Fibroblast of peridontal ligament (primary cell): ENCODE measurements at regions not wholly inside any gene's neighbourhood (a gene's known extent, or its start where the extent isn't known, plus 50 kb on each side); places are given as distances from the start of the nearest gene placed in this dataset.
"Not testable (repeated sequence)": the region's sequence is repeated elsewhere in the genome, so short reads cannot be mapped to it uniquely, and the experiment has no call there.

Experiments
- DNase-seq: peaks from one replicate; pipeline ENCODE4 v3.0.0-alpha.2; 2010; ENCODE audit errors: extremely low read depth

DNA sequence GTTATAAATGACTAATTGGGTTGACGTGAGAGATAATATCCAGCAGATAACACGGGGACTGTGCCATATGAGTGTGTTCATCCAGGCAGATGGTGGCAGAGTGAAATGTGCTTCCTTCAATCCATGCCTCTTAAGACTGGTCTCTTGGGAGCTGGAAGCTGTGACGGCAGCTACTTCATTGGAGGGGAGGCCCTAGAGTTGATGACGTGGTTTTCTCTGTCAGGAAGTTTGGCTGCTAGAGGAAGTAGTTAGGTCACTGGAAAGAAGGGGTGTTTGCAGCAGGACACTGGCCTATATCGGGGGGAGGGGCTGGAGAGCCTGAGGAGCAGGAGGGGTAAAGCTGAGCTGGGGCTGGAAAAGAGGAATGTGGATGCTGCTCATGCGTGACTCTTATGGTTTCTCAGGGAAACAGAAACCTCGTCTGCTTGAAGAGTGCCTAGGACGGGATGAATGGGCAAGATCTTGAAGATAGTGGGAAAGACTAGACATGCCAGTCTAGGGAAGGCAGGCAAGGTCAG, 3051.6 kb downstream of the RPIA start:
- DNase-seq, result not testable (repeated sequence)

DNA sequence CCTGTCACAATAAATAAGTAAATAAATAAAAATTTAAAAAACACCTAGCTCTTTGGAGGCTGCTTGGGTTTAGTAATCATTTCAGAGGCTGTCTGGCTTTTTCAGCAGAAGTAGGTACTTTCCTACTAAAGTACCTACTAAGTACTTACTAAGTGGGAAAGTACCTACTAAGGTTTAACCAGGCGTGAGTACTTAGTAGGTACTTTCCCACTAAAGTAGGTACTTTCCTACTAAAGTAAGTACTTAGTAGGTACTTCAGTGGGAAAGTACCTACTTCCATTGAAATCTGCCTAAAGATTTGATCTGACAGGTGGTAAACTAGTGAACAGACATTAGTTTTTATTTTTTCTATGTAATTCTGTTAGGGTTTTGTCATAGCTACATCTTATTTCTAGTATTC, 3052.4 kb downstream of the RPIA start:
- not testable (repeated sequence) for DNase-seq

DNA sequence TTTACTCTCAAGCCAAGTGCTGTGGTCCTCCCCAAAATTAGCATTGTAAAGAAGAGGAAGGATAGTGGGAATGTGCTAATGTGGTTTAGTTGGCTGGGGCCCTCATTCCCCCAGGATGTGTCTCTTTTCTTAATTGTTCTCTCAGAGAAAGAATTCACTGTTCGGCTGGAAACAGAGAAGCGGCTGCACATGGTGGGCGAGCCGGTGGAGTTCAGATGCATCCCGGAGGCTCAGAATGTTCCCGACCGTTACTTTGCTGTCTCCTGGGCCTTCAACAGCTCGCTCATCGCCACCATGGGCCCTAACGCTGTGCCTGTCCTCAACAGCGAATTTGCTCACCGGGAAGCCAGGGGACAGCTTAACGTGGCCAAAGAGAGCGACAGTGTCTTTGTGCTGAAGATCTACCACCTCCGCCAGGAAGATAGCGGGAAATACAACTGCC, 3053.2 kb downstream of the RPIA start:
- not testable (repeated sequence) for DNase-seq

DNA sequence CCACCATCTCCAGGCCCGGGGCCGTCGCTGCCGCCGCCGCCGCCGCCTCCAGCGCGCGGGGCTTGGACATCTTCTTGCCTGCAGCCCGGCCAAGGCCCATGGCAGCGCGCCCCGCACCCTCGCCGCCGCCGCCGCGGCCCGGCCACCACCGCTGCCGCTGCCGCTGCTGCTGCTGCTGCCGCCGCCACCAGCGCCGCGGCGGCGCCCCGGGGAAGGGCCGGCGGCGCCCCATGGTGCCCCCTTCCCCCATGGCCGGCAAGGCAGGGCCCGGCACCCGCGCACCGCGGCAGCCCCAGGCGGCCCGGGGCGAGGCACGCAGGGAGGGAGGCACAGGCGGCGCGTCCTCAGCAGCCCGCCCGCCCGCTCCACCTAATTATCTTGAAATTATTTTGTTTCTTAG, 3057.4 kb downstream of the RPIA start:
- no peak for DNase-seq

DNA sequence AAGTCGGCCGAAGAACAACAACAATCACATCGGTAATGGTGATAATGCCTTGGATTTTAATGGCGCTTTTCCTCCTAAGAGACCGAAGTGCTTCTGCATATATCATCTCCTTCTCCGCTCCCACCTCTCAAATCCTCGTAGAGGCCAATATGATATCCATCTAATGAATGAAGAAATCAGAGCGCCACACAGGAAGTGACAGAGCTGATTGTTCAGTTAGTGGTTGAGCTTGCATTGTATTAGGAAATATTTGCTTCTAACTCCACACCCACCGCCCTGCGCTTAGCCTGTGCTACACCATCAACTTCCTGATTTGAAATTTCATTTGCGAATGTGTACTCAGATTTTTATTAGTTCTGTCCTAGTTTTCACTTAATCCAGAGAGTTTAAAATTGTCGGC, 3058.2 kb downstream of the RPIA start:
- DNase-seq, result not testable (repeated sequence)

DNA sequence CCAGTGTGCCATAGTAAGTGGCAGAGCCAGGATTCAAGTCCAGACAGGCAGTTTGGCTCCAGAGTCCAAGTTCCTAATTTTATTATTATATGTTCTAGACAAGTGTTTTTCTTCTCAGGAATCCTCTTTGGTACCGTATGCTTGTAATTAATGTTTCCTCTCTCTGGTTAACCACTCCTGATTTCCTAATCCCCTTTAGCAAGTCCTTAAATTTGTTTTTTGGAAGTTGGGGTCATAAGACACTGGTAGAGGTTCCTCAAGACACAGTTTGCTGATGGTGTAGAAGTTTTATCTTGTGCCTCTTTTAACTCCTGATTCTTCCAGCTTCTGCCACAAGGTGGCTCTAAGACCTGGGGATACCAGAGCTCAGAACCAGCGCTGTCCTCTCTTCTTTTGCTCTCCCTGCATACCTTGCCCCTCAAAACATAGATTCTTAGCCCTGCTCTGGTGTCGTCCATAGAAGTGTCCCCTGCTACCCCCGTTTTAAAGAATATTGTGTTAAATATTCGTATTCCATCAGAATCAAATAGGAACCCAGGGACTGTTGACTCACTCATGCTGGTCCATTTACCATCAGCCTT, 3068.0 kb downstream of the RPIA start:
- DNase-seq, result not testable (repeated sequence)

DNA sequence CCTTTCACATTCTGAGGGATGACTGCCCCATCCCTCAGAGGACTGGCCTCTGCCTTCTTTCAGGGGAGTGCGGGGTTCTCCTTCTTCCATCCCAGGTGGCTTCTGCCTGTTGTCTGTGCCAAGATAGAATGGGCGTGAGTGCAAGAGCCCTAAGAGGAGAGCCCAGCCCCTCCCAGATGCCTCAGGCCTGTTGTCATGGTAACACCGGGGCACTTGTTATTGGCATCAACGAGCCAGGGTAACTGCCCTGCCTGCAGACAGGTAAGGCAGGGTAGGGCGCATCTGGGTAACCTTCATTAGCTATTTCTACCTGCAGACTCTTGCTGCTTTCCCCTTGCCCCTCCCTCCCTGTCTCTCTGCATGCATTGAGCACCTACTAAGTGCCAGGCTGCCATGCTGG, 3069.2 kb downstream of the RPIA start:
- DNase-seq, result not testable (repeated sequence)

DNA sequence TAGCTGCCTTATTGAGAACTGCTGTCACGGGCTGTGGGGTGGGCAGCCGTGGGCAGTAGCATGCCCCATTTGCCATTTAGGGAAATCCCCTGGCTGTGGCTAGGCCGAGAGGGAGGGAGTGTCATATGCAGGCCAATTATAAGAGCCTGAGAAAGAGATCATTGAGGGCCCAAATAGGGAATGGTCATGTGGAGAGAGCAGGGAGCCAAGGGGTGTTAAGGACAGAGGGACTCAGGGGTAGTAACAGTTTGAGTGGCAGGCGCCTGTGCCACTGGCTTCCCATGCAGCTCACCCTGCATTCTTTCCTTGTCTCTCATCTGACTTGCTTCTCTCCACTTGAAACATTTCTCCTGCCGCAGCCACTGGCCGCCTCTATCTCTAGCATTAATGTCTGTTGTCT, 3070.8 kb downstream of the RPIA start:
- DNase-seq, result not testable (repeated sequence)

DNA sequence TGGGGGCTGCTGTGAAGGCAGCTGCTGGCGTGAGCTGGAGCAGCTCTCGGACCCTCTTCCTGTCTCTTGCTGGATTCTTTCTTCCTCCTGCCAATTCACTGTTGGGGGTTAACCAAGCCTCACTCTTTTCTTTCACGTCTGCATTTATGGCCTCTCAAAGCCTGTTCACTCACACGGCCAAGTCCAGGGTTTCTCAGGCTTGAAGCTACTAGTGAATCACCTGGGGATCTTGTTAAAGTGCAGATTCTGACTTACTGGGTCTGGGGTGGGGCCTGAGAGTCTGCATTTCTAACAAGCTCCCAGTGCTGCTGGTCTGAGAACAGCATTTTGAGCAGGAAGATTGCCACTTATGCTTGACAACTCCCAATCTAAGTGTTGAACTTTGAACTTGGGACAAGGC, 3072.2 kb downstream of the RPIA start:
- not testable (repeated sequence) for DNase-seq

DNA sequence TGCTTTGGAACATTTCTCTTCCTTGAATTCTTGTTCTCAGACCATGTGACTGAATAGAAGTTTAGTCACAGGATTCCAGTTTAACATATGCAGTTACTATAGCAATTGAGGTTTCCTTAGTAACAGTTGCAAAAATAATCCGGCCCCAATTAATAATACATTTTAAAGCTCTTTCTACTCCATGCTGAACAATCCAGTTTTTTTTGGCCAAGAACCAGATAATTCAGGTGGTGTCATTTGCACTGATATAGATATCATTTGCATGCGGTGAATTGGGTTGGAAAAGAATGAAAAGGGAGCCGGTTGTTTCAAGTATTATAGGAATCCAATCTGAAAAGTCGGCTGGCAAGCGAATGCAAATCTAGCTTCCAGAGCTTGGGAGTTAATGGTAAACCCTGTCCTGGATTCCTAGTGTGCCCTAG, 3073.1 kb downstream of the RPIA start:
- peak; percentile 0 for DNase-seq

DNA sequence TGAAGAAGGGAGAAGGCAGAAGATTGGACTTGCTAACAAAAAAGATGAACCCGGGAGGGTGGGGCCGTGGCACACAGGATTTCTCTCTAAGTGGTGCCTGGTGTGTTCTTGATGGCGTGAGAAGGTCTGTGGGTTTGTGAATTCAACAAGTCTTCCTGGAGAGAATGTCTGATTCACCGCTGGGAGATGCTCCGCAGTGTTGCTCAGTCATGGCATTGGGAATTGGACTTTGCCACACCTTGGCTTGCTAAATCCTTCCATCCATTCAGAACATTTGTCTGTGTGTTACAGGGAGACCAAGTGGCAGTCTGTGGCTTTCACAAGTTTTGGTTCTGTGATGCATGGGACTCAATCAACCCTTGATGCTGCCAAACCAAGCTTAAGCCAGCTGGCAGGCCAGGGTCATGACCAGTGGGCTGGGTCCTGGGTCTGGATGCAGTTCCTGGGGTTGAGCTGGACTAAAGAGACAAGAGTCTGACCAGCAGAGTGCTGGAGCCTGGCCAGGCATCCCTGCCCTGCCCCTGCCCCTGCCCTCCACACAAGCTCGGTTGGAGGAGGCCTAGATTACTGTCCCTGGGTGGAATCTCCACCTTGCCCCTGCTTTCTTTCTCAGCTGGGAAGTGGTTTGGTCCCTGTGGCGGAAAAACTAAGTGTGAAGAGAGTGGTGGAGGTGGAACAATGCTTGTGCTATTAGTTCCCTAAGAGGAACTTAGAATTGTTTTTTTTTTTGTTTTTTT, 3073.7 kb downstream of the RPIA start:
- not testable (repeated sequence) for DNase-seq

DNA sequence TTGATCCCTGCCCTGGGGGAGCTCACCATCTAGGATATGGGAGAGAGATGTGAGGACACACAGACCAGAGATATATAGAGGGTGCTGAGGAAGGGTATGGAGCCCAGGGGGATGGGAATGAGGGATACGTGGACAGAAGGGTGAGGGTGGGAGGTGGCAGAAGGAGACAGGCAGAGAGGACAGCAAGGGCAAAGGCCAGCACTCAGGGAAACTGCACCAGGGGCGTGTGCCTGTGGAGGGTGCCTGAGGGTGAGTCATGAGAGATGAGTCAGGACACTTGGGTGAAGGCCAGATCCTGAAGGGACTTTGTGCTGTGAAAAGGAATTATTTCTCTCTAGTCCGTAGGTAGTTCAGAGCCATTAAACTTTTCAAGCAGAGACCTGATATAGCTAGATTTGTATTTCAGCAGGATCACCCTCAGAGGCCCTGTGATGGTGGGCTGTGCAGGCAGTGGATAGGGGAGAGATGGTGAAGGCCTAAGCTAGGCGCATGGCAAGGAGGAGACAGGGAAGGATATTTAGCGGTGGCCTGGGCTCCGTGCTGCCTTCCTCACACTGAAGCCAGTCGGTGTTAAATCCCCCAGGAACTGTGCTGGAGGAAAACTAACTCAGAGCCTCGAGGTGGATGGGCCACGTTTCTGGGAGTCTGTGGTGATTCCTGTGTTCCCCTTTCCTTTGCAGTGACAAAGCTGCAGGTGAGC, 3075.0 kb downstream of the RPIA start:
- peak; percentile 23 for DNase-seq

DNA sequence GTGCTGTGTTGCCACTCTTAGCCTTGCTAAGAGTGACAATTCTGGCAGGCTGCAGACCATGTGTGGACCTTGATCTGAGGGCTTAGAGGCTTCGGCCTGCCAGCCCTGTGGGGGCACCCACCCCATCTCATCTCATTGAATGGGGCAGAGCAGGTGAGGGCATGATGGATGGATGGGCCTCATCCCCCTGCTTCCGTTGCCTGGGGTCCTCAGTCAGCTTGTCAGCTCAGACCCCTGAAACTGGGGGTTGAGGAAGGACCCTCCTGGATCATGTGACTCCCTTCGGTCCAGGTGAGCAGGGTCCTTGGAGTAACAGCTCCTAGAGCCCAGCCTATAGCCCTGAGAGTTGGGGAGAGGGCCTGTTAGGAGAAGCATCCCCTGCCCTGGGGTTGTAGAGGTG, 3076.8 kb downstream of the RPIA start:
- DNase-seq, result not testable (repeated sequence)

DNA sequence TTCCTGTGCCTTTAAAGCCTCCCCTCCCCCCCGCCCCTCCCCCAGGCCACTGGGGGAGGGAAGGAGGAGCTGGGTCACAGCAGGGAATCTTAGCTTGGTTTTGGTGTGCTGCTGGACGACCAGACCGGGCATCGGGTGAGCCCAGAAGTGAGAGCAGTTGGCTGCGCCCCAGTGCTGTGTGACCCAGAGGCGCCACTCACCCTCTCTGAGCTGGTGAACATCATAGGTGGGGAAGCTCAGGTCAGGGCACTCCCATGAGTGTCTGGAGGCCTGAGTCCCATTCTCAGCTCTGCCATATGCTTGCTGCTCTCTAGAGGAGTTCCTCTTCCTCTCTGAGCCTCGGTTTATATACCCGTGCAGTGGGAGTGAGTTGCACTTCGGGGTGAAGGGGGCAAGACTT, 3077.5 kb downstream of the RPIA start:
- not testable (repeated sequence) for DNase-seq

DNA sequence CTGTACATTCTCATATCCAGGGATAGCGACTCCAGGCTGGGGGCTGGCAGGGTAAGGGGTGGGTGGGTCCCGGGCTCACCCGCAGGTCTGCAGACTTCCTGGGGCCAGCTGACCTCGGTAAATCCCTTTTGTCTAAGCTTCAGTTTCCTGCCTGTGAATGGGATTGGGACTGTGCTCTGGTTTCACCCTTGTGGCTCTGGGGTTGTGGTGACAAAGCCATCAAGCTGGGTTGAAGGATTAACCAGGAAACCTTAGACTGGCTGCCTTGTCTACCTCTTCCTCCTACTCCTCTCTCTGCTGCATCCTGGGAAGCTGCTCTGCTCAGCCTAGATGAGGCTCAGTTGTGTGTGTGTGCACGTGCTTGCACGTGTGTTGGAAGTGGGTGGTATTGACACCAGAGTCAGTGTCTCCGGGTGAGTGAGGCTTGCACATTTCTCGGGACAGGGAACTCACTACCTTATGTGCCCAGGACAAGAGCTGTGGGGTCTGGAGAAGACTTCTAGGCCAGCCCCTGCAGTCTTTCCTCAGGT, 3078.6 kb downstream of the RPIA start:
- DNase-seq, result not testable (repeated sequence)

DNA sequence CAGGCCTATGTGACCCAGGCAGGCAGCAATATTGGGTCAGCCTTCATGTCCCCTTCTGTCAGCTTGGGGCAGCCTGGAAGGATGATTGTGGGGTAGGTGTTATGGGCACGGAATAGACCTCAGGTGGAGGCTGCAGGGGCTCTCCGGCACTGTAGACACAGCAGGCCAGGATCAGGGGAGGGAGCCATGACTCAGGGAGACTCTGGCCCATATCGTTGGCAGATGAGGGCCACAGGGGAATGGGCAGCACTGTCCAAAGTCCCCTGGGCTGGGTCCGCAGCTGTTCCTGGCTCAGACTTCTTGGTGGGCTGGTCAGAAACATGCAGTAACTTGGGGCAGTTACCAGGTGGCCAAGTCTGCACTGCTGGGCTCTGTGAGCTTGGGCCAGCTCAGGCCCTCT, 3080.1 kb downstream of the RPIA start:
- DNase-seq, result not testable (repeated sequence)

DNA sequence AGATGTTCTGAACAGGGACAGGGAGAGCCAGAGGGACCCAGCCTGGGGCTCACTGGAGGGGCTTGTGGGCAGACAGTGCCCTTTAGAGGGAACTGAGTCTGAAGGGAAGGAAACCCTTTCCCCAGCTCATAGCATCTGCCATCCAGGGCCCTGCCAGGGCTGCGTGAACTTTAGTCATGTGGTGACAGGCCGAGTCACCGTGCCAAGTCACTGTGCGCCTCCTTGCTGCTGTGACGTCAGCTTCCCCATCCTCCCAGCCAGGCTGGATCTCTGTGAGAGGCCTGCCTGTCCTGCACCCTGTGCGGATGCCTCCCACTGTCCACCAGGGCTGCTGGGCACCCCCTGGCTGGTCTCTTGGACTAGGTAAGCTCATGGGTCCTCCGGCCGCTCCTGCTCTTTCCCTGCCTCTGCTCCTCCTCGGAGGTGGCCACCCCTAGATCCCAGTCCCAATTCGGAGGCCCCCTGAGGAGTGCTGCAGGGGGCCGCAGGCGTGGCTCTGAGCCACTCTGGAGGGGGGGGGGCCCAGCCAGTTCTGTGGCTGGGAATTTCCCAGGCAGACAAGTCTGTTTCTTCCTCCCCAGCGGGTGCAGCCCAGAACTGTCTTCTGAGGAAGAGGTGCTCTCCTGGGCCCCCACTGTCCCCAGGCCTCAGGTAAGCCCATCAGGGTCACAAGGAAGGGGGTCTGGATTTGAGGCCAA, 3080.9 kb downstream of the RPIA start:
- DNase-seq, result not testable (repeated sequence)

DNA sequence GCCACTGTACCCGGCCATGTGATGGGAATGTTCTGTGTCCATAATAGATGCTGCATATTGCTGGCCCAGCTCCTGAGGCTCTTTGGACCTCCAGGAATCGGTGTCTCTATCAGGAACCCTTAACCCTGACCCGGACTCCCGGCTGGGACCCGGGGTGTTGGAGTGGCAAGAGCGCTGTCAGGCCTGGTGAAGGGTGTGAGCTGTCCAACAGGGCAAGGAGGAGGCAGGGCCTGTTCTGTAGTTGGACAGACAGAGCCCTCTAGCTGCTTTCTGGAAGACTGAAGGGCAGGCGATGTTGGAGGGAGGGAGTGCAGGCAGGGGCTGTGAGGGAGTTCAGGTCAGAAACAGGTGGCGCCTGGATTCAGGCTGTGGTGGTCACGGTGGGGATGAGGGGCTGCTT, 3082.3 kb downstream of the RPIA start:
- DNase-seq, result not testable (repeated sequence)

DNA sequence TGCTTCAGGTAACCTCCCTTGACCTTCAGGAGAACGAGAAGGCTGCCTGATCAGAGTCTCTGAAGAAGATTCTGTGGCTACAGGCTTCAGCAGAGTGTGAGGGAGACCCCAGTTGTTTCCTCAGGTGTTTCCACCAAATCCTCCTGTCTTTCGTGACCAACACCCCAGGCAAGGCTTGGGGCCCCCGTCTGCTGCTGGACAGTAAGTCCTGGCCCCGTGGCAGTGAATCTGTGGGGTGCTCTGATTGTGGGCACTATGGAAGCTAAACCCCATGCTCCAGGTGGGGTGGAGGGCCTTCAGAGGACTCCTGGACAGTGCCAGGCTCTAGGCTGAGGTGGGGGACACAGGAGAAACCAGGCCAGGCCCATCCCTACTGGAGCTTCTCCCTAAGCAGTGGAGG, 3083.7 kb downstream of the RPIA start:
- not testable (repeated sequence) for DNase-seq

DNA sequence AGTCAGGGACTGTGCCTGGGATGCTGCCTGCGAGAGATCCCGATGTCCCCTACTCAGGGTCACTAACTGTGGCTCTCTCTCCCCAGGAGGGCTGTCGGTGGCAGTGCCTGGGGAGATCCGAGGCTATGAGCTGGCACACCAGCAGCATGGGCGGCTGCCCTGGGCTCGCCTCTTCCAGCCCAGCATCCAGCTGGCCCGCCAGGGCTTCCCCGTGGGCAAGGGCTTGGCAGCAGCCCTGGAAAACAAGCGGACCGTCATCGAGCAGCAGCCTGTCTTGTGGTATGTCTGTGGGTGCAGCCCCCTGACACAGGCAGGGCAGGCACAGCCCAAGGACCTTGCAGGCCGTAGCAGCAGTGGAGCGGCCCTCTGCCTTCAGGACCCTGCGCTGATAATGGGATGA, 3088.9 kb downstream of the RPIA start:
- not testable (repeated sequence) for DNase-seq

DNA sequence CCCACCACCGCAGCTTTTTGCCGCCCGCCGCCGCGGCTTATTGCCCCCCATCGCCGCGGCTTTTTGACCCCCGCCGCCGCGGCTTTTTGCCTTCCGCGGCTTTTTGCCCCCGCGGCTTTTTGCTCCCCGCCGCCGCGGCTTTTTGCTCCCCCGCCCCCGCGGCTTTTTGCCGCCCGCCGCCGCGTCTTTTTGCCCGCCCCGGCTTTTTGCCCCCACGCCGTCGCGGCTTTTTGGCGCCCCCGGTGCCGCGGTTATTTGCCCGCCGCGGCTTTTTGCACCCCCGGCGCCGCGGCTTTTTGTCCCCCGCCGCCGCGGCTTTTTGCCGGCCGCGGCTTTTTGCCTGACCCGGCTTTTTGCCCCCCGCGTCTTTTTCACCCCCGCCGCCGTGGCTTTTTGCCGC, 3061.8 kb upstream of the TEKT4 start:
- not testable (repeated sequence) for DNase-seq
